ENCODE measurements at regions not wholly inside any gene's neighbourhood (a gene's known extent, or its start where the extent isn't known, plus 50 kb on each side); places are given as distances from the start of the nearest gene placed in this dataset.
"Not testable (repeated sequence)": the region's sequence is repeated elsewhere in the genome, so short reads cannot be mapped to it uniquely, and the experiment has no call there.

DNA sequence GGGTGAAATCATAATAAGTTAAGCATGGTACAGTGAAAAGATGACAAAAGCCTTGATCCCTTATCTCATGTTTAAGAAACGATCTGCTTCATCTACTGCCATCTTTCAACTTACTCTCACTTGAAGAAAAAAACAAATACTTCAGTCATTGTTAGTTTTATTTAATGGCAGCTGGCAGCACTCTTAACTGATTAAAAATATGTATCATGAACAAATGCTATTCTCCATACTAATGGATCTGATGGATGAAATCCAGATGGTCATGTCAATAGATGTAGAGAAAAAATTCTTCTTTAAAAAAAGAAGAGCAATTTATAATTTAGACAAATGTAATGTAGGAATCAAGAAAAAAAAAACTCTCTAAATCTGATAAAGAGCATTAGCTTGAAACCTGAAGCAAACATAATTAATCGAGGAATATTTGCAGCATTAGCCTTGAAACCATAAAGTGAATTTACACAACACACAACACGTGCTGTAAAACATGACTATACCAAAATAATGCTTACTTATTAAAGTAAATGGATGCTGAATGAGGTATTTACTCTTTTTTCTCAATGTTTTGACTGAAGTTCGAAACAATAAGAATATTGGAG, 579.0 kb upstream of the ADAMTS5 start:
- Histone ChIP-seq H3K9ac (ENCODE audit: insufficient read depth in 1 of 2, low read length in 2 of 2) (no peak overlapping the region), H3K27ac (ENCODE audit: low read depth in 1 of 2, low read length in 1 of 2) (no peak overlapping the region), H3K36me3 (ENCODE audit: control insufficient read depth in 4 of 4, insufficient read depth in 4 of 4, low read length in 4 of 4) (no peaks in the 10 kb centered on the region), H3K4me3 (no peak overlapping the region), H3K9me3 (ENCODE audit: control insufficient read depth in 4 of 4, insufficient read depth in 3 of 4, low read length in 3 of 4) (no peaks in the 10 kb centered on the region), H3K4me1 (ENCODE audit: control insufficient read depth in 5 of 5, insufficient read depth in 5 of 5, low read length in 5 of 5) (peaks cover 0 to 35% (median 4%) of the 10 kb centered on the region in 5 donors), H3K27me3 (ENCODE audit: control insufficient read depth in 3 of 3, insufficient read depth in 3 of 3, low read length in 2 of 3) (no peaks in the 10 kb centered on the region)
- WGBS, 2 donors = 69 to 86% methylated on average over 4 of the region's 4 CpGs
- ATAC-seq (ENCODE audit: insufficient read depth, low FRiP score) (no peak), DNase-seq (no peak)
- TF ChIP-seq CTCF (IDR thresholded peaks at IDR 0.05; ENCODE audit: control extremely low read depth, extremely low read depth) = no peak

GRCh38 chr21:27542126-27542525, 575.2 kb upstream of the ADAMTS5 start:
- not testable (repeated sequence) for H3K27ac ChIP-seq (ENCODE audit: low read depth in 1 of 2, low read length in 1 of 2); H3K36me3 ChIP-seq (ENCODE audit: control insufficient read depth in 4 of 4, insufficient read depth in 4 of 4, low read length in 4 of 4); ATAC-seq (ENCODE audit: insufficient read depth, low FRiP score); H3K4me3 ChIP-seq; H3K27me3 ChIP-seq (ENCODE audit: control insufficient read depth in 3 of 3, insufficient read depth in 3 of 3, low read length in 2 of 3); H3K9me3 ChIP-seq (ENCODE audit: control insufficient read depth in 4 of 4, insufficient read depth in 3 of 4, low read length in 3 of 4); DNase-seq; H3K4me1 ChIP-seq (ENCODE audit: control insufficient read depth in 5 of 5, insufficient read depth in 5 of 5, low read length in 5 of 5); H3K9ac ChIP-seq (ENCODE audit: insufficient read depth in 1 of 2, low read length in 2 of 2)
- 75 to 76% methylated on average over 1 of the region's 1 CpG for WGBS, 2 donors

GRCh38 chr21:27536319-27536718, 569.4 kb upstream of the ADAMTS5 start:
- 89 to 91% methylated on average over 3 of the region's 3 CpGs for WGBS, 2 donors
- no peak overlapping the region for H3K27ac ChIP-seq (ENCODE audit: low read depth in 1 of 2, low read length in 1 of 2)
- no peak overlapping the region for H3K9ac ChIP-seq (ENCODE audit: insufficient read depth in 1 of 2, low read length in 2 of 2)
- TF ChIP-seq CTCF (IDR thresholded peaks at IDR 0.05; ENCODE audit: control extremely low read depth, extremely low read depth) = no peak
- H3K4me1 ChIP-seq (ENCODE audit: control insufficient read depth in 5 of 5, insufficient read depth in 5 of 5, low read length in 5 of 5) = peaks cover 0 to 5% (median 0%) of the 10 kb centered on the region in 5 donors
- H3K4me3 ChIP-seq = no peak overlapping the region
- H3K9me3 ChIP-seq (ENCODE audit: control insufficient read depth in 4 of 4, insufficient read depth in 3 of 4, low read length in 3 of 4) = no peaks in the 10 kb centered on the region
- no peak for ATAC-seq (ENCODE audit: insufficient read depth, low FRiP score)
- DNase-seq = no peak
- H3K27me3 ChIP-seq (ENCODE audit: control insufficient read depth in 3 of 3, insufficient read depth in 3 of 3, low read length in 2 of 3) = no peaks in the 10 kb centered on the region
- no peaks in the 10 kb centered on the region for H3K36me3 ChIP-seq (ENCODE audit: control insufficient read depth in 4 of 4, insufficient read depth in 4 of 4, low read length in 4 of 4)

DNA sequence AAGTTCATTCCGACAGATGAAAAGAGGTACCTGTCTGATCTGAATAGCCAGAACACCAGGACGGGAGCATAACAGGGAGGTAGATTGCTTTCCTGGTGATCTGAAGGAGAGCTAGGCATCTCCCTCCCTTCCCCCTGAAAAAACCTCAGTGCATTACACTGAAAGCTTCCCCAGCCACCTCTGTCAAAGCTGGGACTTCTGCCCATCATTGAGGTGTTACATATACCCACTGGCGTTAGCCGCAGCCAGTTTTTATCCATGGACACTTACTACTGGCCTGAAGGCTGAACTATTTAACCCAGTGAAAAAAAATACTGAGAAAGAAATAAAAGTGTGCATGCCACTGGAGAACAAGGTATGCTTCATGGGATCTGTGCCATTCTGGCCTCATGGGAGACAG, 568.3 kb upstream of the ADAMTS5 start:
- no peak overlapping the region for H3K27ac ChIP-seq (ENCODE audit: low read depth in 1 of 2, low read length in 1 of 2)
- DNase-seq = no peak
- TF ChIP-seq CTCF (IDR thresholded peaks at IDR 0.05; ENCODE audit: control extremely low read depth, extremely low read depth) = no peak
- H3K9ac ChIP-seq (ENCODE audit: insufficient read depth in 1 of 2, low read length in 2 of 2) = no peak overlapping the region
- no peaks in the 10 kb centered on the region for H3K9me3 ChIP-seq (ENCODE audit: control insufficient read depth in 4 of 4, insufficient read depth in 3 of 4, low read length in 3 of 4)
- no peaks in the 10 kb centered on the region for H3K27me3 ChIP-seq (ENCODE audit: control insufficient read depth in 3 of 3, insufficient read depth in 3 of 3, low read length in 2 of 3)
- H3K4me3 ChIP-seq = no peak overlapping the region
- peaks cover 0 to 5% (median 0%) of the 10 kb centered on the region in 5 donors for H3K4me1 ChIP-seq (ENCODE audit: control insufficient read depth in 5 of 5, insufficient read depth in 5 of 5, low read length in 5 of 5)
- H3K36me3 ChIP-seq (ENCODE audit: control insufficient read depth in 4 of 4, insufficient read depth in 4 of 4, low read length in 4 of 4) = no peaks in the 10 kb centered on the region
- 94 to 100% methylated on average over 4 of the region's 4 CpGs for WGBS, 2 donors
- ATAC-seq (ENCODE audit: insufficient read depth, low FRiP score) = no peak

Measured in lung (tissue), 11 donors.